AG04450 (cell line): ENCODE measurements at regions not wholly inside any gene's neighbourhood (a gene's known extent, or its start where the extent isn't known, plus 50 kb on each side); places are given as distances from the start of the nearest gene placed in this dataset.
A peak's percentile ranks its signal among the peaks of the same experiment; 100 is the strongest.

Experiments
- CTCF ChIA-PET: fragments of 300-600, 350-600 bp; formaldehyde crosslinking; extraction: SDS; loops from one replicate; lab custom pipeline; 2022; ENCODE audit warnings: antibody characterized with exemption, inconsistent platforms; lab: Charles Lee
- POLR2A ChIA-PET: fragments of 350-600 bp; formaldehyde crosslinking; extraction: SDS; loops from one replicate; lab custom pipeline; 2021; ENCODE audit warnings: antibody characterized with exemption, inconsistent platforms; lab: Yijun Ruan, JAX
- DNase-seq: peaks from one replicate; pipeline ENCODE4 v3.0.0-alpha.2; 2011; ENCODE audit warnings: low read depth, low spot score
- H3K27ac ChIP-seq: one replicate; pipeline ENCODE4 v1.5.1; 2012; ENCODE audit warnings: low read depth, low read length, control low read depth
- H3K27me3 ChIP-seq: one replicate; pipeline ENCODE4 v1.6.0; 2012; ENCODE audit warnings: low read length; ENCODE audit not compliant: control insufficient read depth, insufficient read depth
- H3K4me3 ChIP-seq: 2 replicates; pipeline ENCODE4 v1.5.1; 2011; ENCODE audit warnings: mild to moderate bottlenecking, low read depth, low read length, control low read depth
- H3K9me3 ChIP-seq: 2 replicates; pipeline ENCODE4 v1.5.1; 2012; ENCODE audit warnings: low read length; ENCODE audit not compliant: control insufficient read depth, insufficient read depth
- TF ChIP-seq, protein P1 (sequence below): IDR thresholded peaks from 2 replicates; pipeline ENCODE4 v1.5.1; 2011; ENCODE audit warnings: low read depth, low read length, control low read depth, inconsistent platforms

DNA sequence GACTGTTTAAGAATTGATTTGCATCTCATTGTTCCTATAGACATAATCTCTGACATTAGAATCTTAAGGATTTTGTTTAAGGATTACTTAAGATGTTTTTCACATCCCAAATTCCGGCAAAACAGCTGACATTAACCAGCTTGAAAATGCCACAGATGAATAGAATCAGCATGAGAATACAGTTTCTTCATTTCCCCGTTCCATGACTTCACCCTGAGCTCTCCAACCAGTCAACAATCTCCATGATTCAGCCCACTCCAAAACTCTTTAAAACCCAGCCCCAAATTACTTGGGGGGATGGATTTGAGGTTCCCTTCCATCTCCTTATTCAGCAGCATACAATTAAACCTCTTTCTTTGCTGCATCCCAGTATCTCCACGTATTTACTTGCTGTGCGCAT is 201.0 kb downstream of the LYPLAL1 start:
- peak; percentile 32 for DNase-seq
- TF ChIP-seq, protein P1, sequence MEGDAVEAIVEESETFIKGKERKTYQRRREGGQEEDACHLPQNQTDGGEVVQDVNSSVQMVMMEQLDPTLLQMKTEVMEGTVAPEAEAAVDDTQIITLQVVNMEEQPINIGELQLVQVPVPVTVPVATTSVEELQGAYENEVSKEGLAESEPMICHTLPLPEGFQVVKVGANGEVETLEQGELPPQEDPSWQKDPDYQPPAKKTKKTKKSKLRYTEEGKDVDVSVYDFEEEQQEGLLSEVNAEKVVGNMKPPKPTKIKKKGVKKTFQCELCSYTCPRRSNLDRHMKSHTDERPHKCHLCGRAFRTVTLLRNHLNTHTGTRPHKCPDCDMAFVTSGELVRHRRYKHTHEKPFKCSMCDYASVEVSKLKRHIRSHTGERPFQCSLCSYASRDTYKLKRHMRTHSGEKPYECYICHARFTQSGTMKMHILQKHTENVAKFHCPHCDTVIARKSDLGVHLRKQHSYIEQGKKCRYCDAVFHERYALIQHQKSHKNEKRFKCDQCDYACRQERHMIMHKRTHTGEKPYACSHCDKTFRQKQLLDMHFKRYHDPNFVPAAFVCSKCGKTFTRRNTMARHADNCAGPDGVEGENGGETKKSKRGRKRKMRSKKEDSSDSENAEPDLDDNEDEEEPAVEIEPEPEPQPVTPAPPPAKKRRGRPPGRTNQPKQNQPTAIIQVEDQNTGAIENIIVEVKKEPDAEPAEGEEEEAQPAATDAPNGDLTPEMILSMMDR = no peak
- Histone ChIP-seq H3K9me3 (no peaks in the 10 kb centered on the region), H3K4me3 (no peak overlapping the region), H3K27me3 (no peaks in the 10 kb centered on the region), H3K27ac (peak overlapping the region; percentile 47)
- ChIA-PET CTCF (interaction anchor here (1.2 to 3.3 kb wide), 4 partner anchors 11 to 1075 kb away, joined by 4 to 11 read pairs (median 7); no protein-coding TSS in a partner anchor), POLR2A (interaction anchor here (1.1 to 1.2 kb wide), 2 partner anchors 8 to 80 kb away, joined by 3 to 5 read pairs; no protein-coding TSS in a partner anchor)

DNA sequence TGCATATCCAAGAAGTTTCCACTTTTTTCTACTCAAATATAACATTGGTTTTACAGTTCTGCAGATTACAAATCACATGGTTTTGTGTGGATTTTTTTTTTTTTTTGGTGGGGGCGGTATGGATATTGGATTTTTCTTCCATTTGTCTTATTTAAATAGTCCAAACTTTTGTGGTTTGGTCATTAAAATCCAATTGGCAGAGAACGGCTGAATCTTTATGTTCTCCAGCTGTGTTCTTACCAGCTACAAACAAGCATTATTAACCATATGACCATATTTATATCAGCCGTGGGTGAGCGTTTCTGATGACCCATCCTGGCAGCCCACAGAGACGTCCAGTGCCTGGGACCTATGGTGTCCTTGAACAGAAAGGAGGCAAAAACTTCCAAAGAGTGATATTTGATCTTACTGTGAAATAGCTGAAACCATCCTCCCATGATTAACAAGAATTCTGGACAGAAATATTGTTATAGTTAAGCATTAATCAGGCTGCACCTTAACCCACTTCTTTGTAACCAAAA is 200.4 kb downstream of the LYPLAL1 start:
- TF ChIP-seq, protein P1 = no peak
- Histone ChIP-seq H3K27me3 (no peaks in the 10 kb centered on the region), H3K4me3 (no peak overlapping the region), H3K9me3 (no peaks in the 10 kb centered on the region), H3K27ac (peak overlapping the region; percentile 13)
- ChIA-PET CTCF (interaction anchor here (0.7 to 3.3 kb wide), 5 partner anchors 11 to 1074 kb away, joined by 3 to 11 read pairs (median 6); no protein-coding TSS in a partner anchor), POLR2A (interaction anchor here (1.1 to 1.2 kb wide), 2 partner anchors 8 to 80 kb away, joined by 3 to 5 read pairs; no protein-coding TSS in a partner anchor)
- DNase-seq = peak; percentile 21

DNA sequence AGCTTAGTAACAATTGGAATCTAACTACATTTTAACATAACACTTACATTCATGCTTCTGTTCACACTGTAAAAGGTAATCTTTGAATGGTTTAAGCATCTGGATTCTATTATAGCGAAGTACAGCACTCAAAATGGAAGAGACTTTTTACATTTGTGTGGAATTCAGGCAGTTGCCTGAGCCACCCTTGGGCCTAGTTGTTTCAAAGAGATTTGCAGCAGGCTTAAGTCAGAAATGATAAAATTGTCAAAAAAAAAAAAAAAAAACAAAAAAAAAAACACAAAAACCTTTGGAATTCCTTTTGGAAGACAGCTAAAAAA is 199.9 kb downstream of the LYPLAL1 start:
- TF ChIP-seq, protein P1 = no peak
- Histone ChIP-seq H3K9me3 (no peaks in the 10 kb centered on the region), H3K4me3 (no peak overlapping the region), H3K27ac (no peak overlapping the region), H3K27me3 (no peaks in the 10 kb centered on the region)
- DNase-seq = no peak
- CTCF ChIA-PET = interaction anchor here (0.7 to 3.3 kb wide), 3 partner anchors 12 to 125 kb away, joined by 3 to 11 read pairs (median 8); no protein-coding TSS in a partner anchor
- POLR2A ChIA-PET = interaction anchor here (1.1 kb wide), 1 partner anchor 79 kb away, joined by 3 read pairs; no protein-coding TSS in a partner anchor

DNA sequence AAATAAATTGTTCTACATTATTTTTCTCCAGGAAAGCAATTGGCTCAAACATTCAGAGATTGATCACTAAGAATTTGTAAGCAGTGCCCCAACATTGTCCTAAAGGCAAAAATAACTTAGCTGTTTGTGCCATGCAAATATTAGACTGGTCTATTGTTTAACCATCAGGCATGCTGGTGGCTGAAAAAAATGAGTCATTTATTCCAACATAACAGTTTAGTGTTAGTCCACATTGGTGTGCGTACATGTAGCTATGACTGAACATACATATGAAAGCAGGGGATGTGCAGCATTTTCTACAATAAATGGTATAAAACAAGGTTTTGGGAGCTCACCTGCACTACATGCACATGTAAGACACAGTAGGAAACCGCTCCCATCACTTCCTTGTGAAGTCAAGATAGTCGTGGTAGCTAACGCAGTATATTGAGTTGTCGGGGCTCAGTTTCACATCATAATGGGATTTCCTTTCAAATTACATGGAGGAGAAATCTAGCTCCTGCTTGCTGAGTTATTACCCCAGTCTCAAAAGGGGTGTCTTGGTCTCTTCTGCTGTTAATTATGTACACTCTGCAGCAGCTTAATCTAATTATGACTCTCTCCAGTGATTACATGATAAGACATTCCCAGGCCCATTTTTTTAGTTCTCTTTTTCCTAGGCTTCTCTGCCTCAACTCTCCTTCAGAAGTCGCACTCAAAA is 199.4 kb downstream of the LYPLAL1 start:
- H3K27me3 ChIP-seq = no peaks in the 10 kb centered on the region
- no peak for DNase-seq
- TF ChIP-seq, protein P1 = no peak
- POLR2A ChIA-PET = no interaction called here
- H3K9me3 ChIP-seq = no peaks in the 10 kb centered on the region
- H3K4me3 ChIP-seq = no peak overlapping the region
- CTCF ChIA-PET = interaction anchor here (2.3 to 3.3 kb wide), 2 partner anchors 12 to 13 kb away, joined by 8 to 11 read pairs; no protein-coding TSS in a partner anchor
- no peak overlapping the region for H3K27ac ChIP-seq

DNA sequence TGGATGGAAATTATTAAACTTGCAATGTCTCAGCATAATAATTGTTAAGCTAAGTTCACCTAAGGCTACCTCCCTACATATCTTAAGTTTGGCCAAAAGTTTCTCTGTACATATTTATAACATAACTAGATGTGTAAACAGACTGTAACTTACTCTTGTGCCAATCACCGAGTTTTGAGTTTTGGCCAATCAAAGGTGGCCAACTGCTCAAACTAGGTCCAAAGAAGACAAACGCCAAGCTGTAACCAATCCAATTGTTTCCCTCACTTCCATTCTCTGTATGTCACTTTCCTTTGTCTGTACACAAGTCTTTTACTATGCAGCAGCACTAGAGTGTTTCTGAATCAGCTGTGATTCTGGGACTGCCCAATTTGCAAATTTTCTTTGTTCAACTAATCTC is 197.8 kb downstream of the LYPLAL1 start:
- no peak for DNase-seq
- CTCF ChIA-PET = no interaction called here
- H3K4me3 ChIP-seq = no peak overlapping the region
- POLR2A ChIA-PET = no interaction called here
- TF ChIP-seq, protein P1 = no peak
- no peak overlapping the region for H3K27ac ChIP-seq
- H3K9me3 ChIP-seq = no peaks in the 10 kb centered on the region
- no peaks in the 10 kb centered on the region for H3K27me3 ChIP-seq
